Neural cell (in vitro differentiated cells): ENCODE measurements at regions not wholly inside any gene's neighbourhood (a gene's known extent, or its start where the extent isn't known, plus 50 kb on each side); places are given as distances from the start of the nearest gene placed in this dataset.

Experiments used
- H2AFZ ChIP-seq: fragments of 200-600, 300-800 bp; sonication (generic), shearing (Covaris generic); 2 replicates; pipeline ENCODE4 v1.6.0; 2014; ENCODE audit warnings: low read depth, mild to moderate bottlenecking, antibody characterized with exemption, low read length, moderate library complexity
- H3F3A ChIP-seq: fragments of 200-600 bp; shearing (Covaris generic); 2 replicates; pipeline ENCODE4 v1.6.1; 2016; ENCODE audit warnings: mild to moderate bottlenecking, moderate library complexity, mixed read lengths, antibody characterized with exemption, low read length; ENCODE audit not compliant: insufficient read depth, poor library complexity, severe bottlenecking
- H3K27ac ChIP-seq: fragments of 200-600, 300-800 bp; sonication (generic), shearing (Covaris generic); 2 replicates; pipeline ENCODE4 v1.5.1; 2014; ENCODE audit warnings: mild to moderate bottlenecking, low read length, moderate library complexity
- H3K27me3 ChIP-seq: fragments of 300-800, 200-600 bp; sonication (generic), shearing (Covaris generic); 2 replicates; pipeline ENCODE4 v1.6.0; 2014; ENCODE audit warnings: mild to moderate bottlenecking, low read depth, low read length, moderate library complexity; ENCODE audit not compliant: insufficient read depth
- H3K36me3 ChIP-seq: fragments of 300-800, 200-600 bp; sonication (generic), shearing (Covaris generic); 2 replicates; pipeline ENCODE4 v1.5.1; 2014; ENCODE audit warnings: mild to moderate bottlenecking, antibody characterized with exemption, low read length, moderate library complexity; ENCODE audit not compliant: insufficient read depth
- H3K4me2 ChIP-seq: fragments of 300-800, 200-600 bp; sonication (generic), shearing (Covaris generic); 2 replicates; pipeline ENCODE4 v1.6.0; 2014; ENCODE audit warnings: mild to moderate bottlenecking, low read length
- H3K4me3 ChIP-seq: fragments of 300-800, 200-600 bp; sonication (generic), shearing (Covaris generic); 2 replicates; pipeline ENCODE4 v1.5.1; 2014; ENCODE audit warnings: mild to moderate bottlenecking, low read length, moderate library complexity
- H3K79me2 ChIP-seq: fragments of 200-600 bp; shearing (Covaris generic); replicated peaks from 2 replicates; pipeline ENCODE4 v1.6.0; 2014; ENCODE audit warnings: mild to moderate bottlenecking, low read length, moderate library complexity; ENCODE audit not compliant: insufficient read depth
- H3K9ac ChIP-seq: fragments of 300-800, 200-600 bp; sonication (generic), shearing (Covaris generic); 2 replicates; pipeline ENCODE4 v1.6.1; 2016; ENCODE audit warnings: mild to moderate bottlenecking, low read length, mixed read lengths
- H3K9me2 ChIP-seq: fragments of 200-600 bp; shearing (Covaris generic); 2 replicates; pipeline ENCODE4 v1.6.1; 2016; ENCODE audit warnings: mild to moderate bottlenecking, low read length, mixed read lengths; ENCODE audit not compliant: insufficient read depth
- H3K9me3 ChIP-seq: fragments of 200-600, 300-800 bp; sonication (generic), shearing (Covaris generic); 2 replicates; pipeline ENCODE4 v1.6.1; 2016; ENCODE audit warnings: mild to moderate bottlenecking, mixed run types, low read length, moderate library complexity, mixed read lengths
- H4K20me1 ChIP-seq: fragments of 200-600 bp; shearing (Covaris generic); 2 replicates; pipeline ENCODE4 v1.6.1; 2016; ENCODE audit warnings: mild to moderate bottlenecking, mixed run types; ENCODE audit not compliant: insufficient read depth
- CTCF ChIP-seq: fragments of 450-650 bp; IDR thresholded peaks from 2 replicates; pipeline ENCODE4 v1.5.1; 2014; ENCODE audit warnings: antibody characterized with exemption, mild to moderate bottlenecking, moderate library complexity; ENCODE audit not compliant: poor library complexity, severe bottlenecking
- EP300 ChIP-seq: fragments of 450-650 bp; conservative IDR thresholded peaks from 2 replicates; pipeline ENCODE4 v1.6.1; 2014; ENCODE audit warnings: antibody characterized with exemption, mild to moderate bottlenecking, moderate library complexity; ENCODE audit not compliant: poor library complexity, severe bottlenecking
- EZH2 ChIP-seq: fragments of 200-600, 300-800 bp; shearing (Covaris generic), sonication (generic); IDR thresholded peaks from 2 replicates; pipeline ENCODE4 v1.6.1; 2014; ENCODE audit warnings: antibody characterized with exemption, low read length, borderline replicate concordance, mild to moderate bottlenecking; ENCODE audit not compliant: insufficient read depth, poor library complexity, severe bottlenecking
- MXI1 ChIP-seq: fragments of 450-650 bp; conservative IDR thresholded peaks from 2 replicates; pipeline ENCODE4 v1.6.1; 2014; ENCODE audit warnings: antibody characterized with exemption, mild to moderate bottlenecking; ENCODE audit not compliant: poor library complexity, severe bottlenecking
- POLR2AphosphoS5 ChIP-seq: IDR thresholded peaks from 2 replicates; pipeline ENCODE4 v1.6.1; 2012
- RAD21 ChIP-seq: fragments of 450-650 bp; conservative IDR thresholded peaks from 2 replicates; pipeline ENCODE4 v1.6.1; 2014; ENCODE audit warnings: antibody characterized with exemption, mild to moderate bottlenecking, moderate library complexity
- REST ChIP-seq: IDR thresholded peaks from 2 replicates; pipeline ENCODE4 v1.6.1; 2012; ENCODE audit warnings: borderline replicate concordance
- SMC3 ChIP-seq: fragments of 450-650 bp; conservative IDR thresholded peaks from 2 replicates; pipeline ENCODE4 v1.6.1; 2014; ENCODE audit warnings: antibody characterized with exemption, mild to moderate bottlenecking, moderate library complexity; ENCODE audit not compliant: poor library complexity
- TAF1 ChIP-seq: IDR thresholded peaks from 2 replicates; pipeline ENCODE4 v1.6.1; 2012; ENCODE audit warnings: low read depth

- H4K20me1 ChIP-seq = no peaks in the 10 kb centered on the region
- H3K27ac ChIP-seq = no peak overlapping the region
- H3K4me3 ChIP-seq = no peak overlapping the region
- H2AFZ ChIP-seq = no peak overlapping the region
- H3K9ac ChIP-seq = no peak overlapping the region
- H3K9me2 ChIP-seq = no peaks in the 10 kb centered on the region
- H3K9me3 ChIP-seq = no peaks in the 10 kb centered on the region
- H3K4me2 ChIP-seq = no peak overlapping the region
- TF ChIP-seq RAD21 (peak; percentile 60), REST (no peak), CTCF (peak; percentile 48), SMC3 (peak; percentile 52)
- H3K27me3 ChIP-seq = no peaks in the 10 kb centered on the region
- H3K79me2 ChIP-seq = no peaks in the 10 kb centered on the region
- H3K36me3 ChIP-seq = no peaks in the 10 kb centered on the region
- H3F3A ChIP-seq = no peaks in the 10 kb centered on the region
Observed at GRCh38 chr4:149896432-149896831, 80.8 kb upstream of the IQCM start.

- Histone ChIP-seq H3F3A (no peaks in the 10 kb centered on the region), H3K27me3 (no peaks in the 10 kb centered on the region), H4K20me1 (no peaks in the 10 kb centered on the region), H3K36me3 (no peaks in the 10 kb centered on the region), H3K9me2 (no peaks in the 10 kb centered on the region), H3K4me3 (no peak overlapping the region), H3K9ac (no peak overlapping the region), H3K79me2 (no peaks in the 10 kb centered on the region), H3K27ac (no peak overlapping the region), H2AFZ (no peak overlapping the region), H3K4me2 (no peak overlapping the region), H3K9me3 (no peaks in the 10 kb centered on the region)
- peak; percentile 82 for TF ChIP-seq CTCF
- TF ChIP-seq RAD21 = peak; percentile 89
- TF ChIP-seq TAF1 = no peak
- TF ChIP-seq SMC3 = peak; percentile 84
Observed at GRCh38 chr4:149897783-149898182, 82.1 kb upstream of the IQCM start.

- H3K4me2 ChIP-seq = no peak overlapping the region
- no peaks in the 10 kb centered on the region for H3K9me3 ChIP-seq
- no peaks in the 10 kb centered on the region for H3K79me2 ChIP-seq
- H3K9me2 ChIP-seq = no peaks in the 10 kb centered on the region
- H4K20me1 ChIP-seq = no peaks in the 10 kb centered on the region
- no peak overlapping the region for H3K9ac ChIP-seq
- no peak overlapping the region for H3K4me3 ChIP-seq
- H3K27me3 ChIP-seq = no peaks in the 10 kb centered on the region
- no peak overlapping the region for H2AFZ ChIP-seq
- H3K36me3 ChIP-seq = no peaks in the 10 kb centered on the region
- H3F3A ChIP-seq = no peaks in the 10 kb centered on the region
- H3K27ac ChIP-seq = no peak overlapping the region
- no peak for TF ChIP-seq EZH2
- no peak for TF ChIP-seq SMC3
- no peak for TF ChIP-seq EP300
- TF ChIP-seq CTCF = no peak
- TF ChIP-seq POLR2AphosphoS5 = no peak
- TF ChIP-seq MXI1 = no peak
- TF ChIP-seq TAF1 = no peak
Observed at GRCh38 chr4:149901128-149901527, 85.5 kb upstream of the IQCM start.
